HG02642 (cell line): ENCODE measurements at regions not wholly inside any gene's neighbourhood (a gene's known extent, or its start where the extent isn't known, plus 50 kb on each side); places are given as distances from the start of the nearest gene placed in this dataset.
"Not testable (repeated sequence)": the region's sequence is repeated elsewhere in the genome, so short reads cannot be mapped to it uniquely, and the experiment has no call there.

Experiments
- ATAC-seq: cut with Tn5 transposase; IDR thresholded peaks from one replicate; pipeline ENCODE4 v1.9.1; 2021; ENCODE audit warnings: mild to moderate bottlenecking; ENCODE audit not compliant: unreplicated experiment, poor library complexity

GRCh38 chr5:168097876-168098653 lies 193.4 kb upstream of the WWC1 start:
- ATAC-seq = no peak

- ATAC-seq = no peak
These were observed 190.1 kb upstream of the WWC1 start for GRCh38 chr5:168101352-168101751.

- ATAC-seq = not testable (repeated sequence)
These were observed 188.4 kb upstream of the WWC1 start for GRCh38 chr5:168103018-168103417.

- no peak for ATAC-seq
These were observed 187.1 kb upstream of the WWC1 start for GRCh38 chr5:168104350-168104749.

- no peak for ATAC-seq
These were observed 186.5 kb upstream of the WWC1 start for GRCh38 chr5:168104811-168105481.

- no peak for ATAC-seq
These were observed 185.3 kb upstream of the WWC1 start for GRCh38 chr5:168106008-168106761.

GRCh38 chr5:168109441-168109840 lies 182.0 kb upstream of the WWC1 start:
- no peak for ATAC-seq

GRCh38 chr5:168110384-168110783 lies 181.1 kb upstream of the WWC1 start:
- ATAC-seq = no peak

- ATAC-seq = no peak
These were observed 180.3 kb upstream of the WWC1 start for GRCh38 chr5:168110870-168111832.

GRCh38 chr5:168114444-168115017 lies 176.9 kb upstream of the WWC1 start:
- peak; percentile 95 for ATAC-seq

- ATAC-seq = no peak
These were observed 174.0 kb upstream of the WWC1 start for GRCh38 chr5:168117469-168117868.

- ATAC-seq = no peak
These were observed 173.3 kb upstream of the WWC1 start for GRCh38 chr5:168118042-168118668.

GRCh38 chr5:168120401-168121137 lies 170.9 kb upstream of the WWC1 start:
- ATAC-seq = no peak

GRCh38 chr5:168121138-168121494 lies 170.3 kb upstream of the WWC1 start:
- no peak for ATAC-seq

- ATAC-seq = peak; percentile 80
These were observed 167.6 kb upstream of the WWC1 start for GRCh38 chr5:168123631-168124528.

GRCh38 chr5:168125445-168126199 lies 165.8 kb upstream of the WWC1 start:
- ATAC-seq = no peak

GRCh38 chr5:168126606-168127005 lies 164.8 kb upstream of the WWC1 start:
- ATAC-seq = no peak
